HL-60 (cell line): ENCODE measurements at regions not wholly inside any gene's neighbourhood (a gene's known extent, or its start where the extent isn't known, plus 50 kb on each side); places are given as distances from the start of the nearest gene placed in this dataset.

Experiments
- DNase-seq, 2 experiments: peaks; one replicate each; pipeline ENCODE4 v3.0.0-alpha.2; 2010 to 2020; ENCODE audit warnings: low read depth in 1 of 2, low spot score in 1 of 2
- H3K27ac ChIP-seq: fragments of 250-450 bp; sonication (Bioruptor Pico); replicated peaks from 2 replicates; pipeline ENCODE4 v1.5.1; 2020; ENCODE audit warnings: mild to moderate bottlenecking, moderate library complexity
- H3K27me3 ChIP-seq: fragments of 250-450 bp; sonication (Bioruptor Pico); 2 replicates; pipeline ENCODE4 v1.5.1; 2021; ENCODE audit warnings: mild to moderate bottlenecking, moderate library complexity; ENCODE audit not compliant: insufficient read depth, poor library complexity, severe bottlenecking
- H3K4me3 ChIP-seq: replicated peaks from 2 replicates; pipeline ENCODE4 v1.5.1; 2011; ENCODE audit warnings: mild to moderate bottlenecking, control low read depth, low read length; ENCODE audit not compliant: insufficient read depth
- CTCF ChIP-seq: IDR thresholded peaks from one replicate; pipeline ENCODE4 v1.5.1; 2011; ENCODE audit warnings: low read length, control low read depth, inconsistent platforms; ENCODE audit not compliant: insufficient read depth
- GABPA ChIP-seq: IDR thresholded peaks from 2 replicates; pipeline ENCODE4 v1.6.1; 2012; ENCODE audit warnings: low read depth
- POLR2AphosphoS5 ChIP-seq: IDR thresholded peaks from 2 replicates; pipeline ENCODE4 v1.6.1; 2012; ENCODE audit warnings: low read depth
- REST ChIP-seq: IDR thresholded peaks from 2 replicates; pipeline ENCODE4 v1.6.1; 2012; ENCODE audit warnings: low read depth; ENCODE audit not compliant: insufficient replicate concordance
- SPI1 ChIP-seq: IDR thresholded peaks from 2 replicates; pipeline ENCODE4 v1.6.1; 2012; ENCODE audit warnings: low read depth, mild to moderate bottlenecking, borderline replicate concordance

GRCh38 chr6:19269341-19269898, 567.8 kb upstream of the ID4 start:
- DNase-seq: no peak
- H3K27me3 ChIP-seq: no peaks in the 10 kb centered on the region
- no peak for TF ChIP-seq POLR2AphosphoS5
- TF ChIP-seq GABPA: no peak
- TF ChIP-seq SPI1: no peak
- TF ChIP-seq REST: no peak
- TF ChIP-seq CTCF: no peak
- H3K27ac ChIP-seq: no peak overlapping the region
- H3K4me3 ChIP-seq: no peak overlapping the region

- TF ChIP-seq CTCF (no peak), POLR2AphosphoS5 (no peak), GABPA (no peak), SPI1 (no peak), REST (no peak)
- Histone ChIP-seq H3K27me3 (no peaks in the 10 kb centered on the region), H3K27ac (no peak overlapping the region), H3K4me3 (no peak overlapping the region)
- no peak for DNase-seq
These were observed 566.6 kb upstream of the ID4 start for GRCh38 chr6:19270616-19271015.

- H3K27ac ChIP-seq: no peak overlapping the region
- H3K27me3 ChIP-seq: no peaks in the 10 kb centered on the region
- H3K4me3 ChIP-seq: no peak overlapping the region
- DNase-seq: no peak
- TF ChIP-seq CTCF: no peak
- no peak for TF ChIP-seq SPI1
- no peak for TF ChIP-seq GABPA
- no peak for TF ChIP-seq REST
- no peak for TF ChIP-seq POLR2AphosphoS5
These were observed 557.9 kb upstream of the ID4 start for GRCh38 chr6:19279273-19279684.
